Fibroblast of villous mesenchyme (primary cell): ENCODE measurements at regions not wholly inside any gene's neighbourhood (a gene's known extent, or its start where the extent isn't known, plus 50 kb on each side); places are given as distances from the start of the nearest gene placed in this dataset.

Experiments
- DNase-seq: peaks from one replicate; pipeline ENCODE4 v3.0.0-alpha.2; 2010; ENCODE audit warnings: low read depth
- H3K4me3 ChIP-seq: 2 replicates; pipeline ENCODE4 v1.5.1; 2011; ENCODE audit warnings: low read depth, mild to moderate bottlenecking, low read length
- TF ChIP-seq, protein P1 (sequence below): IDR thresholded peaks from 2 replicates; pipeline ENCODE4 v1.5.1; 2012; ENCODE audit warnings: low read depth, mild to moderate bottlenecking, low read length; ENCODE audit not compliant: insufficient read depth

GRCh38 chr1:63718541-63718970 lies 55.3 kb upstream of the ROR1 start:
- TF ChIP-seq, protein P1, sequence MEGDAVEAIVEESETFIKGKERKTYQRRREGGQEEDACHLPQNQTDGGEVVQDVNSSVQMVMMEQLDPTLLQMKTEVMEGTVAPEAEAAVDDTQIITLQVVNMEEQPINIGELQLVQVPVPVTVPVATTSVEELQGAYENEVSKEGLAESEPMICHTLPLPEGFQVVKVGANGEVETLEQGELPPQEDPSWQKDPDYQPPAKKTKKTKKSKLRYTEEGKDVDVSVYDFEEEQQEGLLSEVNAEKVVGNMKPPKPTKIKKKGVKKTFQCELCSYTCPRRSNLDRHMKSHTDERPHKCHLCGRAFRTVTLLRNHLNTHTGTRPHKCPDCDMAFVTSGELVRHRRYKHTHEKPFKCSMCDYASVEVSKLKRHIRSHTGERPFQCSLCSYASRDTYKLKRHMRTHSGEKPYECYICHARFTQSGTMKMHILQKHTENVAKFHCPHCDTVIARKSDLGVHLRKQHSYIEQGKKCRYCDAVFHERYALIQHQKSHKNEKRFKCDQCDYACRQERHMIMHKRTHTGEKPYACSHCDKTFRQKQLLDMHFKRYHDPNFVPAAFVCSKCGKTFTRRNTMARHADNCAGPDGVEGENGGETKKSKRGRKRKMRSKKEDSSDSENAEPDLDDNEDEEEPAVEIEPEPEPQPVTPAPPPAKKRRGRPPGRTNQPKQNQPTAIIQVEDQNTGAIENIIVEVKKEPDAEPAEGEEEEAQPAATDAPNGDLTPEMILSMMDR = no peak
- peak; percentile 19 for DNase-seq
- H3K4me3 ChIP-seq = no peak overlapping the region

DNA sequence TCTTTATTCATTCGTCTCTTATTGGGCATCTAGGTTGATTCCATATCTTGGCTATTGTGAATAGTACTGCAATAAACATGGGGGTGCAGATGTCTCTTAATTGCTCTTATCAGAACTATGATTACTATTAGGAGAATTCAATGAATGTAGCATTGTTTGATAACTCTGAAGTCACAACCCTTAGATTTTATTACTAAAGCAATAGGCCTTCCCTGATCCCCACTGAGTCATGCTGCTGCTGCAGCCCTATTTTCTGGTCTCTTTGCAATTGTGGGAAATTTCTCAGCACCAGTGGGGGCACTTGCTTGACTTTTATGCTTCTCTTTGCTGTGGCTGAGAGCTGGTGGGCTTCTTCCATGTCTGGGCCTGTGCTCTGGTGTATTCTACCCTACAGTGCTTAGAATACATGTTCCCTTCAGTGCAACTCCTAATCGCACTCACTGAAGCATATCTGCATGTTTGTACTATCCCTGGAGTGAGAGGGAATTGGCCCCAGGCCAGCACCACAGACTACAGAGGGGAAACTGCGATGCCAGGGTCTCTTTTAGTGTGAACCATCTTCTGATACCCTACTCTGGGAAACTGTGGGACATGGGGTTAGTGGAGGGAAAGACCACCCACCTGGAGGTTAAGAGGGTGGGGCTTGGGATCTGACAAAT lies 52.2 kb upstream of the ROR1 start:
- TF ChIP-seq, protein P1 = no peak
- DNase-seq = peak; percentile 16
- no peak overlapping the region for H3K4me3 ChIP-seq

DNA sequence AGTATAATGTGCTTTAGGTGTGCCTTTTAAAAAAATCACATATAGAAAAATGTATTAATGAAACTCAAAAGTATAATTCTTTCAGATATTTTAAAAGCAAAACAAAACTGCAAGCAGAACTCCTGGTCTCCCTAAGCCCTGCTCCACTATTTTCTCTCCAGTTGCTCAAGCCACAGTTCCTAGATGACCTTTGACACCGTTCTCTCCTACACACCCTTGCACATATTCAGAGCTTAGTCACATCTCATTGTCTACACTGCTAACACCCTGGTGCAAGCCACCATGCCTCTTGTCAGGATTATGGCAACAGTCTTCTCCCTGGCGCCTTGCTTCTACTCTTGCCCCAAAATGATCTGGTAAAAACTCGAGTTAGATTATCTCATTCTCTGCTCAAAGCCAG lies 50.2 kb upstream of the ROR1 start:
- H3K4me3 ChIP-seq = no peak overlapping the region
- TF ChIP-seq, protein P1 = no peak
- DNase-seq = peak; percentile 37
